ENCODE measurements at regions not wholly inside any gene's neighbourhood (a gene's known extent, or its start where the extent isn't known, plus 50 kb on each side); places are given as distances from the start of the nearest gene placed in this dataset.
A peak's percentile ranks its signal among the peaks of the same experiment; 100 is the strongest.

GRCh38 chr16:85275533-85276249 is 163.4 kb upstream of the CIBAR2 start:
- no peaks in the 10 kb centered on the region for H3K9me3 Mint-ChIP-seq (ENCODE audit: insufficient read depth)
- H3K4me3 Mint-ChIP-seq: no peak overlapping the region
- ATAC-seq (peak; percentile 92), DNase-seq (peak; percentile 80)
- POLR2A ChIA-PET: no interaction called here
- no peaks in the 10 kb centered on the region for H3K27me3 Mint-ChIP-seq (ENCODE audit: low read depth)
- no peaks in the 10 kb centered on the region for H3K36me3 Mint-ChIP-seq (ENCODE audit: low read depth)
- H3K4me1 Mint-ChIP-seq (ENCODE audit: low read depth): no peaks in the 10 kb centered on the region
- H3K27ac Mint-ChIP-seq: no peak overlapping the region
- CTCF ChIA-PET: interaction anchor here (0.7 to 3.1 kb wide), 10 partner anchors 10 to 340 kb away, joined by 3 to 25 read pairs (median 4); no protein-coding TSS in a partner anchor

- CTCF ChIA-PET: interaction anchor here (0.7 to 3.1 kb wide), 7 partner anchors 12 to 152 kb away, joined by 3 to 25 read pairs (median 3); no protein-coding TSS in a partner anchor
- H3K27me3 Mint-ChIP-seq (ENCODE audit: low read depth): no peaks in the 10 kb centered on the region
- POLR2A ChIA-PET: no interaction called here
- no peaks in the 10 kb centered on the region for H3K9me3 Mint-ChIP-seq (ENCODE audit: insufficient read depth)
- H3K36me3 Mint-ChIP-seq (ENCODE audit: low read depth): no peaks in the 10 kb centered on the region
- DNase-seq (no peak), ATAC-seq (no peak)
- H3K4me3 Mint-ChIP-seq: no peak overlapping the region
- no peaks in the 10 kb centered on the region for H3K4me1 Mint-ChIP-seq (ENCODE audit: low read depth)
- H3K27ac Mint-ChIP-seq: no peak overlapping the region
Measured at GRCh38 chr16:85276258-85276657, 164.0 kb upstream of the CIBAR2 start.

GRCh38 chr16:85276721-85277120 is 164.4 kb upstream of the CIBAR2 start:
- Mint-ChIP-seq H3K36me3 (ENCODE audit: low read depth) (no peaks in the 10 kb centered on the region), H3K27me3 (ENCODE audit: low read depth) (no peaks in the 10 kb centered on the region), H3K9me3 (ENCODE audit: insufficient read depth) (no peaks in the 10 kb centered on the region), H3K4me3 (no peak overlapping the region), H3K27ac (no peak overlapping the region), H3K4me1 (ENCODE audit: low read depth) (no peaks in the 10 kb centered on the region)
- POLR2A ChIA-PET: no interaction called here
- no peak for DNase-seq
- no peak for ATAC-seq
- CTCF ChIA-PET: interaction anchor here (0.9 to 3.1 kb wide), 4 partner anchors 13 to 58 kb away, joined by 3 to 25 read pairs (median 4); no protein-coding TSS in a partner anchor

GRCh38 chr16:85278839-85279238 is 166.6 kb upstream of the CIBAR2 start:
- H3K27ac Mint-ChIP-seq: no peak overlapping the region
- H3K4me1 Mint-ChIP-seq (ENCODE audit: low read depth): no peaks in the 10 kb centered on the region
- CTCF ChIA-PET: interaction anchor here (1.2 kb wide), 1 partner anchor 25 kb away, joined by 3 read pairs; no protein-coding TSS in a partner anchor
- DNase-seq (no peak), ATAC-seq (no peak)
- H3K36me3 Mint-ChIP-seq (ENCODE audit: low read depth): no peaks in the 10 kb centered on the region
- POLR2A ChIA-PET: no interaction called here
- no peak overlapping the region for H3K4me3 Mint-ChIP-seq
- no peaks in the 10 kb centered on the region for H3K27me3 Mint-ChIP-seq (ENCODE audit: low read depth)
- H3K9me3 Mint-ChIP-seq (ENCODE audit: insufficient read depth): no peaks in the 10 kb centered on the region

GRCh38 chr16:85279402-85279801 is 167.1 kb upstream of the CIBAR2 start:
- ChIA-PET POLR2A (interaction anchor here (0.7 kb wide), 1 partner anchor 18 kb away, joined by 4 read pairs; no protein-coding TSS in a partner anchor), CTCF (interaction anchor here (1.2 kb wide), 1 partner anchor 25 kb away, joined by 3 read pairs; no protein-coding TSS in a partner anchor)
- no peaks in the 10 kb centered on the region for H3K36me3 Mint-ChIP-seq (ENCODE audit: low read depth)

GRCh38 chr16:85279825-85280545 is 167.7 kb upstream of the CIBAR2 start:
- no peak for ATAC-seq
- H3K27me3 Mint-ChIP-seq (ENCODE audit: low read depth): no peaks in the 10 kb centered on the region
- H3K9me3 Mint-ChIP-seq (ENCODE audit: insufficient read depth): no peaks in the 10 kb centered on the region
- ChIA-PET CTCF (interaction anchor here (1.2 kb wide), 1 partner anchor 26 kb away, joined by 3 read pairs; no protein-coding TSS in a partner anchor), POLR2A (interaction anchor here (0.7 kb wide), 1 partner anchor 18 kb away, joined by 4 read pairs; no protein-coding TSS in a partner anchor)
- H3K27ac Mint-ChIP-seq: no peak overlapping the region
- no peaks in the 10 kb centered on the region for H3K36me3 Mint-ChIP-seq (ENCODE audit: low read depth)
- DNase-seq: no peak
- no peaks in the 10 kb centered on the region for H3K4me1 Mint-ChIP-seq (ENCODE audit: low read depth)
- no peak overlapping the region for H3K4me3 Mint-ChIP-seq

More at GRCh38 chr16:85279402-85279801, 167.1 kb upstream of the CIBAR2 start:
- H3K4me1 Mint-ChIP-seq (ENCODE audit: low read depth): no peaks in the 10 kb centered on the region
- DNase-seq: no peak
- no peak overlapping the region for H3K27ac Mint-ChIP-seq
- no peaks in the 10 kb centered on the region for H3K9me3 Mint-ChIP-seq (ENCODE audit: insufficient read depth)
- no peaks in the 10 kb centered on the region for H3K27me3 Mint-ChIP-seq (ENCODE audit: low read depth)
- H3K4me3 Mint-ChIP-seq: no peak overlapping the region
- ATAC-seq: no peak

GRCh38 chr16:85281181-85281580 is 168.9 kb upstream of the CIBAR2 start:
- Mint-ChIP-seq H3K4me1 (ENCODE audit: low read depth) (no peaks in the 10 kb centered on the region), H3K9me3 (ENCODE audit: insufficient read depth) (no peaks in the 10 kb centered on the region), H3K4me3 (no peak overlapping the region), H3K27me3 (ENCODE audit: low read depth) (no peaks in the 10 kb centered on the region), H3K36me3 (ENCODE audit: low read depth) (no peaks in the 10 kb centered on the region), H3K27ac (no peak overlapping the region)
- ATAC-seq: no peak
- POLR2A ChIA-PET: no interaction called here
- no peak for DNase-seq
- CTCF ChIA-PET: interaction anchor here (1.0 kb wide), 1 partner anchor 310 kb away, joined by 3 read pairs; no protein-coding TSS in a partner anchor

GRCh38 chr16:85282842-85283241 is 170.6 kb upstream of the CIBAR2 start:
- DNase-seq: no peak
- Mint-ChIP-seq H3K4me3 (no peak overlapping the region), H3K9me3 (ENCODE audit: insufficient read depth) (no peaks in the 10 kb centered on the region), H3K27ac (no peak overlapping the region), H3K4me1 (ENCODE audit: low read depth) (no peaks in the 10 kb centered on the region), H3K27me3 (ENCODE audit: low read depth) (no peaks in the 10 kb centered on the region), H3K36me3 (ENCODE audit: low read depth) (no peaks in the 10 kb centered on the region)
- no peak for ATAC-seq
- CTCF ChIA-PET: interaction anchor here (0.9 to 1.3 kb wide), 2 partner anchors 14 to 24 kb away, joined by 3 to 4 read pairs; no protein-coding TSS in a partner anchor
- POLR2A ChIA-PET: no interaction called here

- ChIA-PET CTCF (interaction anchor here (0.9 to 2.0 kb wide), 3 partner anchors 14 to 24 kb away, joined by 3 to 5 read pairs (median 4); no protein-coding TSS in a partner anchor), POLR2A (no interaction called here)
- H3K9me3 Mint-ChIP-seq (ENCODE audit: insufficient read depth): no peaks in the 10 kb centered on the region
- no peak overlapping the region for H3K4me3 Mint-ChIP-seq
- DNase-seq (no peak), ATAC-seq (no peak)
- H3K36me3 Mint-ChIP-seq (ENCODE audit: low read depth): no peaks in the 10 kb centered on the region
- H3K27ac Mint-ChIP-seq: no peak overlapping the region
- H3K27me3 Mint-ChIP-seq (ENCODE audit: low read depth): no peaks in the 10 kb centered on the region
- no peaks in the 10 kb centered on the region for H3K4me1 Mint-ChIP-seq (ENCODE audit: low read depth)
Measured at GRCh38 chr16:85283305-85284050, 171.2 kb upstream of the CIBAR2 start.

- DNase-seq (no peak), ATAC-seq (no peak)
- POLR2A ChIA-PET: no interaction called here
- CTCF ChIA-PET: interaction anchor here (0.7 to 2.0 kb wide), 2 partner anchors 13 to 45 kb away, joined by 3 to 5 read pairs; no protein-coding TSS in a partner anchor
- Mint-ChIP-seq H3K27ac (no peak overlapping the region), H3K4me1 (ENCODE audit: low read depth) (no peaks in the 10 kb centered on the region), H3K4me3 (no peak overlapping the region), H3K27me3 (ENCODE audit: low read depth) (no peaks in the 10 kb centered on the region), H3K36me3 (ENCODE audit: low read depth) (no peaks in the 10 kb centered on the region), H3K9me3 (ENCODE audit: insufficient read depth) (no peaks in the 10 kb centered on the region)
Measured at GRCh38 chr16:85284141-85284817, 172.0 kb upstream of the CIBAR2 start.

- Mint-ChIP-seq H3K9me3 (ENCODE audit: insufficient read depth) (no peaks in the 10 kb centered on the region), H3K4me3 (no peak overlapping the region), H3K27me3 (ENCODE audit: low read depth) (no peaks in the 10 kb centered on the region), H3K36me3 (ENCODE audit: low read depth) (no peaks in the 10 kb centered on the region), H3K4me1 (ENCODE audit: low read depth) (no peaks in the 10 kb centered on the region), H3K27ac (no peak overlapping the region)
- ATAC-seq (no peak), DNase-seq (no peak)
- CTCF ChIA-PET: interaction anchor here (1.2 kb wide), 1 partner anchor 11 kb away, joined by 3 read pairs; no protein-coding TSS in a partner anchor
- POLR2A ChIA-PET: interaction anchor here (0.6 kb wide), 1 partner anchor 69 kb away, joined by 3 read pairs; no protein-coding TSS in a partner anchor
Measured at GRCh38 chr16:85285681-85286065, 173.4 kb upstream of the CIBAR2 start.
